Esophagus muscularis mucosa (tissue), 3 donors: ENCODE measurements at regions not wholly inside any gene's neighbourhood (a gene's known extent, or its start where the extent isn't known, plus 50 kb on each side); places are given as distances from the start of the nearest gene placed in this dataset.

ENCODE experiments used
- POLR2A ChIP-seq: fragments of 450-650 bp; IDR thresholded peaks from one replicate; pipeline ENCODE4 v1.6.1; 2017; ENCODE audit warnings: antibody characterized with exemption, moderate library complexity, mild to moderate bottlenecking, low read depth
- POLR2AphosphoS5 ChIP-seq, 2 donors: sonication (generic); formaldehyde crosslinking; IDR thresholded peaks; one replicate each; pipeline ENCODE4 v1.6.1; 2017; ENCODE audit warnings: antibody characterized with exemption in 2 of 2
- TF ChIP-seq, protein P1 (sequence below), 3 experiments: fragments of 200-600 bp in 2 of 3; fragments of 450-650 bp in 1 of 3; sonication (generic) in 2 of 3; IDR thresholded peaks; one replicate each; pipeline ENCODE4 v1.5.1; 2017 to 2019; ENCODE audit warnings: antibody characterized with exemption in 3 of 3, mild to moderate bottlenecking in 2 of 3, moderate library complexity in 1 of 3

DNA sequence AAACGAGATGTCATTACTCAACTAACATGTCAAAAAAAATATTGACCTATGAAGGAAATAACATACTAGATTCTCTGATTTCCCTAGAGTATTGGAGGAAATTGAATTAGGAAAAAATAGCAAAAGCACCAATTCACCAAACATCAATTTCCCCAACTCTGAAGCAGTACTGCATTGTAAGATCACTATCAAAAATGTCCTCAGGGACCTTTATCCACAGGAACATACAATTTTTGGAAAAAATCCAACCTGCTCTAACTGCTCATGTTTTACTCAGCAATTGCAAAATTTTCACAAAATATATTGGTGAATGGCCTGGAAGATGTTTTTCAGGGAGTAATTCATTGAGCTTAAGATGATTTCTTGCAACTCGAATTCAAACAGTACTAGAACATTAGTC, 239.0 kb upstream of the GIMD1 start:
- TF ChIP-seq POLR2A (no peak), POLR2AphosphoS5 (IDR thresholded peaks at IDR 0.05) (no peak)
- TF ChIP-seq, protein P1, sequence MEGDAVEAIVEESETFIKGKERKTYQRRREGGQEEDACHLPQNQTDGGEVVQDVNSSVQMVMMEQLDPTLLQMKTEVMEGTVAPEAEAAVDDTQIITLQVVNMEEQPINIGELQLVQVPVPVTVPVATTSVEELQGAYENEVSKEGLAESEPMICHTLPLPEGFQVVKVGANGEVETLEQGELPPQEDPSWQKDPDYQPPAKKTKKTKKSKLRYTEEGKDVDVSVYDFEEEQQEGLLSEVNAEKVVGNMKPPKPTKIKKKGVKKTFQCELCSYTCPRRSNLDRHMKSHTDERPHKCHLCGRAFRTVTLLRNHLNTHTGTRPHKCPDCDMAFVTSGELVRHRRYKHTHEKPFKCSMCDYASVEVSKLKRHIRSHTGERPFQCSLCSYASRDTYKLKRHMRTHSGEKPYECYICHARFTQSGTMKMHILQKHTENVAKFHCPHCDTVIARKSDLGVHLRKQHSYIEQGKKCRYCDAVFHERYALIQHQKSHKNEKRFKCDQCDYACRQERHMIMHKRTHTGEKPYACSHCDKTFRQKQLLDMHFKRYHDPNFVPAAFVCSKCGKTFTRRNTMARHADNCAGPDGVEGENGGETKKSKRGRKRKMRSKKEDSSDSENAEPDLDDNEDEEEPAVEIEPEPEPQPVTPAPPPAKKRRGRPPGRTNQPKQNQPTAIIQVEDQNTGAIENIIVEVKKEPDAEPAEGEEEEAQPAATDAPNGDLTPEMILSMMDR (IDR thresholded peaks at IDR 0.05): no peak
